Naive thymus-derived CD4-positive, alpha-beta T cell (primary cell): ENCODE measurements at regions not wholly inside any gene's neighbourhood (a gene's known extent, or its start where the extent isn't known, plus 50 kb on each side); places are given as distances from the start of the nearest gene placed in this dataset.
"Not testable (repeated sequence)": the region's sequence is repeated elsewhere in the genome, so short reads cannot be mapped to it uniquely, and the experiment has no call there.

ENCODE experiments used
- ATAC-seq: fragments of 150-1000 bp; cut with Tn5 transposase; 2 replicates; pipeline ENCODE4 v1.10.0; 2021; ENCODE audit warnings: mild to moderate bottlenecking, moderate library complexity
- CTCF ChIA-PET: fragments of 350-600 bp; sonication (Branson Sonifier 250); formaldehyde crosslinking; loops from one replicate; lab custom pipeline; 2021; ENCODE audit warnings: antibody characterized with exemption; lab: Charles Lee
- POLR2A ChIA-PET: fragments of 350-600 bp; sonication (Branson Sonifier 250); formaldehyde crosslinking; loops from one replicate; lab custom pipeline; 2021; ENCODE audit warnings: antibody characterized with exemption, inconsistent platforms; lab: Charles Lee
- DNase-seq, 9 donors: peaks; one replicate each; pipeline versions ENCODE4 v3.0.0 to v3.0.0-alpha.2; 2020 to 2022; ENCODE audit warnings: mixed read lengths in 1 of 9
- H3K27ac ChIP-seq: one replicate; pipeline ENCODE4 v1.7.0; 2013; ENCODE audit warnings: mild to moderate bottlenecking, low read depth, low read length, moderate library complexity
- H3K27me3 ChIP-seq, 2 donors: one replicate each; pipeline ENCODE4 v1.7.0; 2013; ENCODE audit warnings: low read length in 2 of 2, mild to moderate bottlenecking in 2 of 2, moderate library complexity in 2 of 2; ENCODE audit not compliant: control insufficient read depth in 2 of 2, insufficient read depth in 2 of 2
- H3K36me3 ChIP-seq, 3 experiments: 1 replicate in 2 of 3; 2 replicates in 1 of 3; pipeline ENCODE4 v1.7.0; 2013; ENCODE audit warnings: low read length in 3 of 3, mild to moderate bottlenecking in 3 of 3, moderate library complexity in 1 of 3; ENCODE audit not compliant: insufficient read depth in 3 of 3, control insufficient read depth in 2 of 3
- H3K4me1 ChIP-seq, 2 donors: one replicate each; pipeline ENCODE4 v1.7.0; 2013; ENCODE audit warnings: low read length in 2 of 2, mild to moderate bottlenecking in 2 of 2, moderate library complexity in 1 of 2; ENCODE audit not compliant: control insufficient read depth in 2 of 2, insufficient read depth in 2 of 2
- H3K4me3 ChIP-seq: 2 replicates; pipeline ENCODE4 v1.7.0; 2013; ENCODE audit warnings: mild to moderate bottlenecking, low read length
- H3K9me3 ChIP-seq, 3 experiments: 1 replicate in 2 of 3; 2 replicates in 1 of 3; pipeline ENCODE4 v1.7.0; 2013; ENCODE audit warnings: low read length in 3 of 3; ENCODE audit not compliant: control insufficient read depth in 2 of 3
- H3K27ac Mint-ChIP-seq, 9 donors: one replicate each; pipeline ENCODE4 v1.8.0; 2020 to 2022; ENCODE audit warnings: mixed read lengths in 9 of 9, mild to moderate bottlenecking in 8 of 9, moderate library complexity in 5 of 9, inconsistent platforms in 2 of 9
- H3K27me3 Mint-ChIP-seq, 5 donors: one replicate each; pipeline ENCODE4 v1.8.0; 2021 to 2022; ENCODE audit warnings: mixed read lengths in 5 of 5, mild to moderate bottlenecking in 1 of 5
- H3K36me3 Mint-ChIP-seq, 5 donors: one replicate each; pipeline ENCODE4 v1.8.0; 2020 to 2022; ENCODE audit warnings: mixed read lengths in 5 of 5, mild to moderate bottlenecking in 3 of 5, inconsistent platforms in 1 of 5
- H3K4me1 Mint-ChIP-seq, 7 donors: one replicate each; pipeline ENCODE4 v1.8.0; 2020 to 2022; ENCODE audit warnings: mixed read lengths in 7 of 7, mild to moderate bottlenecking in 3 of 7, inconsistent platforms in 1 of 7
- H3K4me3 Mint-ChIP-seq, 10 donors: one replicate each; pipeline ENCODE4 v1.8.0; 2020 to 2022; ENCODE audit warnings: mild to moderate bottlenecking in 10 of 10, mixed read lengths in 10 of 10, moderate library complexity in 6 of 10, inconsistent platforms in 2 of 10
- H3K9me3 Mint-ChIP-seq, 11 donors: one replicate each; pipeline ENCODE4 v1.8.0; 2020 to 2022; ENCODE audit warnings: mixed read lengths in 11 of 11, mild to moderate bottlenecking in 4 of 11, inconsistent platforms in 1 of 11, moderate library complexity in 1 of 11
- intact Hi-C, 2 donors: fragments of 100-400 bp; cut with micrococcal nuclease; formaldehyde crosslinking; loops; one replicate each; pipeline ENCODE4 v1.15.1; 2023

GRCh38 chr2:228446734-228447133 lies 265.2 kb upstream of the SPHKAP start:
- Mint-ChIP-seq H3K4me3 (no peak overlapping the region), H3K27me3 (no peaks in the 10 kb centered on the region), H3K4me1 (no peaks in the 10 kb centered on the region), H3K9me3 (peaks cover 0 to 7% (median 2%) of the 10 kb centered on the region in 11 donors), H3K36me3 (no peaks in the 10 kb centered on the region), H3K27ac (no peak overlapping the region)
- Histone ChIP-seq H3K4me1 (no peaks in the 10 kb centered on the region), H3K36me3 (no peaks in the 10 kb centered on the region), H3K4me3 (no peak overlapping the region), H3K27ac (no peak overlapping the region), H3K27me3 (no peaks in the 10 kb centered on the region), H3K9me3 (no peaks in the 10 kb centered on the region)
- intact Hi-C loops: no loop called here
- POLR2A ChIA-PET: no interaction called here
- DNase-seq (no peak), ATAC-seq (no peak)
- CTCF ChIA-PET: no interaction called here

GRCh38 chr2:228444161-228444560 lies 262.7 kb upstream of the SPHKAP start:
- no peak overlapping the region for H3K4me3 ChIP-seq
- ChIA-PET CTCF (no interaction called here), POLR2A (no interaction called here)
- DNase-seq: no peak
- H3K9me3 ChIP-seq: no peaks in the 10 kb centered on the region
- H3K36me3 ChIP-seq: no peaks in the 10 kb centered on the region
- H3K27me3 ChIP-seq: no peaks in the 10 kb centered on the region
- Mint-ChIP-seq H3K27ac (no peak overlapping the region), H3K9me3 (peaks cover 0 to 10% (median 2%) of the 10 kb centered on the region in 11 donors), H3K4me3 (no peak overlapping the region), H3K36me3 (no peaks in the 10 kb centered on the region), H3K27me3 (no peaks in the 10 kb centered on the region), H3K4me1 (no peaks in the 10 kb centered on the region)
- no peaks in the 10 kb centered on the region for H3K4me1 ChIP-seq
- ATAC-seq: no peak
- no peak overlapping the region for H3K27ac ChIP-seq
- intact Hi-C loops: no loop called here

- CTCF ChIA-PET: no interaction called here
- Histone ChIP-seq H3K27ac (no peak overlapping the region), H3K4me3 (no peak overlapping the region), H3K27me3 (no peaks in the 10 kb centered on the region), H3K9me3 (no peaks in the 10 kb centered on the region), H3K36me3 (no peaks in the 10 kb centered on the region), H3K4me1 (no peaks in the 10 kb centered on the region)
- no peaks in the 10 kb centered on the region for H3K36me3 Mint-ChIP-seq
- no peaks in the 10 kb centered on the region for H3K27me3 Mint-ChIP-seq
- ATAC-seq (no peak), DNase-seq (no peak)
- intact Hi-C loops: no loop called here
- H3K4me1 Mint-ChIP-seq: no peaks in the 10 kb centered on the region
- H3K9me3 Mint-ChIP-seq: peaks cover 0 to 24% (median 3%) of the 10 kb centered on the region in 11 donors
- H3K4me3 Mint-ChIP-seq: no peak overlapping the region
- H3K27ac Mint-ChIP-seq: no peak overlapping the region
- POLR2A ChIA-PET: no interaction called here
Measured at GRCh38 chr2:228433721-228434120, 252.2 kb upstream of the SPHKAP start.

GRCh38 chr2:228432116-228432515 lies 250.6 kb upstream of the SPHKAP start:
- H3K27ac ChIP-seq: no peak overlapping the region
- H3K4me3 ChIP-seq: no peak overlapping the region
- no peaks in the 10 kb centered on the region for H3K4me1 ChIP-seq
- no peaks in the 10 kb centered on the region for H3K27me3 Mint-ChIP-seq
- H3K4me1 Mint-ChIP-seq: no peaks in the 10 kb centered on the region
- CTCF ChIA-PET: no interaction called here
- H3K9me3 ChIP-seq: no peaks in the 10 kb centered on the region
- no peak overlapping the region for H3K27ac Mint-ChIP-seq
- peaks cover 0 to 30% (median 8%) of the 10 kb centered on the region in 11 donors for H3K9me3 Mint-ChIP-seq
- H3K36me3 Mint-ChIP-seq: peaks cover 0 to 6% (median 0%) of the 10 kb centered on the region in 5 donors
- intact Hi-C loops: no loop called here
- H3K27me3 ChIP-seq: no peaks in the 10 kb centered on the region
- no peaks in the 10 kb centered on the region for H3K36me3 ChIP-seq
- no peak overlapping the region for H3K4me3 Mint-ChIP-seq
- DNase-seq: no peak
- ATAC-seq: no peak
- POLR2A ChIA-PET: no interaction called here

GRCh38 chr2:228430986-228431385 lies 249.5 kb upstream of the SPHKAP start:
- DNase-seq (no peak), ATAC-seq (no peak)
- no peaks in the 10 kb centered on the region for H3K27me3 Mint-ChIP-seq
- H3K4me1 Mint-ChIP-seq: no peaks in the 10 kb centered on the region
- no peak overlapping the region for H3K4me3 Mint-ChIP-seq
- H3K9me3 Mint-ChIP-seq: peaks cover 0 to 30% (median 8%) of the 10 kb centered on the region in 11 donors
- Histone ChIP-seq H3K4me3 (no peak overlapping the region), H3K4me1 (no peaks in the 10 kb centered on the region), H3K36me3 (no peaks in the 10 kb centered on the region), H3K9me3 (no peaks in the 10 kb centered on the region), H3K27ac (no peak overlapping the region), H3K27me3 (no peaks in the 10 kb centered on the region)
- H3K36me3 Mint-ChIP-seq: peaks cover 0 to 6% (median 0%) of the 10 kb centered on the region in 5 donors
- POLR2A ChIA-PET: no interaction called here
- no peak overlapping the region for H3K27ac Mint-ChIP-seq
- intact Hi-C loops: no loop called here
- CTCF ChIA-PET: no interaction called here

GRCh38 chr2:228426502-228427216 lies 245.2 kb upstream of the SPHKAP start:
- Histone ChIP-seq H3K9me3 (no peaks in the 10 kb centered on the region), H3K4me1 (no peaks in the 10 kb centered on the region), H3K4me3 (no peak overlapping the region), H3K36me3 (no peaks in the 10 kb centered on the region), H3K27me3 (no peaks in the 10 kb centered on the region), H3K27ac (no peak overlapping the region)
- Mint-ChIP-seq H3K4me1 (no peaks in the 10 kb centered on the region), H3K27me3 (no peaks in the 10 kb centered on the region), H3K27ac (no peak overlapping the region), H3K4me3 (no peak overlapping the region), H3K36me3 (peaks cover 0 to 6% (median 0%) of the 10 kb centered on the region in 5 donors), H3K9me3 (peaks cover 0 to 26% (median 8%) of the 10 kb centered on the region in 11 donors)
- POLR2A ChIA-PET: no interaction called here
- intact Hi-C loops: no loop called here
- ATAC-seq: no peak
- DNase-seq: no peak
- CTCF ChIA-PET: no interaction called here

GRCh38 chr2:228425411-228426060 lies 244.0 kb upstream of the SPHKAP start:
- CTCF ChIA-PET, H3K36me3 Mint-ChIP-seq: not testable (repeated sequence)

More at GRCh38 chr2:228425411-228426060, 244.0 kb upstream of the SPHKAP start:
- H3K4me3 ChIP-seq, DNase-seq, H3K27ac ChIP-seq, H3K27me3 Mint-ChIP-seq, H3K27me3 ChIP-seq, H3K4me1 ChIP-seq, H3K4me1 Mint-ChIP-seq, H3K4me3 Mint-ChIP-seq, H3K27ac Mint-ChIP-seq, intact Hi-C loops, ATAC-seq, POLR2A ChIA-PET, H3K9me3 ChIP-seq, H3K36me3 ChIP-seq: not testable (repeated sequence)
- H3K9me3 Mint-ChIP-seq: peaks cover 0 to 21% (median 8%) of the 10 kb centered on the region in 11 donors
